PC-3 (cell line): ENCODE measurements at regions not wholly inside any gene's neighbourhood (a gene's known extent, or its start where the extent isn't known, plus 50 kb on each side); places are given as distances from the start of the nearest gene placed in this dataset.

Source experiments
- ATAC-seq: fragments of 200-7000 bp; cut with Tn5 transposase; 2 replicates; pipeline ENCODE4 v1.9.1; 2020; ENCODE audit warnings: mild to moderate bottlenecking, moderate library complexity
- BruUV-seq: library from RNA; stranded (reverse); fragments of 400-500 nt; replicated peaks from 2 replicates; lab custom pipeline; 2021; lab: Mats Ljungman, UMichigan
- CTCF ChIA-PET: fragments of 300-600 bp; sonication (Branson Sonifier 250); formaldehyde crosslinking; loops from one replicate; lab custom pipeline; 2022; ENCODE audit warnings: antibody characterized with exemption; lab: Charles Lee
- POLR2A ChIA-PET: fragments of 300-600 bp; sonication (Branson Sonifier 250); formaldehyde crosslinking; loops from one replicate; lab custom pipeline; 2022; ENCODE audit warnings: antibody characterized with exemption; ENCODE audit not compliant: unreplicated experiment; lab: Charles Lee
- DNase-seq: peaks from one replicate; pipeline ENCODE4 v3.0.0-alpha.2; 2015
- H2AFZ ChIP-seq: fragments of 300-600 bp; sonication (generic); 2 replicates; pipeline ENCODE4 v1.6.0; 2016; ENCODE audit warnings: antibody characterized with exemption, low read length
- H3F3A ChIP-seq: fragments of 300-600 bp; sonication (generic); one replicate; pipeline ENCODE4 v1.6.0; 2017; ENCODE audit warnings: antibody characterized with exemption, low read length, control low read depth, mild to moderate bottlenecking; ENCODE audit not compliant: unreplicated experiment
- H3K27ac ChIP-seq: fragments of 300-600 bp; sonication (generic); 2 replicates; pipeline ENCODE4 v1.5.1; 2016; ENCODE audit warnings: mild to moderate bottlenecking, low read length
- H3K27me3 ChIP-seq: fragments of 300-600 bp; sonication (generic); 2 replicates; pipeline ENCODE4 v1.6.1; 2016; ENCODE audit warnings: low read length, mixed read lengths
- H3K36me3 ChIP-seq: fragments of 300-600 bp; sonication (generic); 2 replicates; pipeline ENCODE4 v1.6.1; 2016; ENCODE audit warnings: low read depth, mixed run types, low read length, mixed read lengths
- H3K4me1 ChIP-seq: fragments of 300-600 bp; sonication (generic); 2 replicates; pipeline ENCODE4 v1.5.1; 2016; ENCODE audit warnings: low read length; ENCODE audit not compliant: insufficient read depth
- H3K4me2 ChIP-seq: fragments of 300-600 bp; sonication (generic); 2 replicates; pipeline ENCODE4 v1.6.0; 2016; ENCODE audit warnings: low read length
- H3K4me3 ChIP-seq: fragments of 300-600 bp; sonication (generic); 2 replicates; pipeline ENCODE4 v1.5.1; 2016; ENCODE audit warnings: mild to moderate bottlenecking, low read length, mixed read lengths
- H3K79me2 ChIP-seq: fragments of 300-600 bp; sonication (generic); 2 replicates; pipeline ENCODE4 v1.6.1; 2017; ENCODE audit warnings: low read length, mixed read lengths
- H3K9ac ChIP-seq: fragments of 300-600 bp; sonication (generic); 2 replicates; pipeline ENCODE4 v1.6.0; 2016; ENCODE audit warnings: mild to moderate bottlenecking, low read length
- H3K9me2 ChIP-seq: fragments of 300-600 bp; sonication (generic); replicated peaks from 2 replicates; pipeline ENCODE4 v1.6.1; 2016; ENCODE audit warnings: mixed run types, low read length, mixed read lengths
- H3K9me3 ChIP-seq: fragments of 300-600 bp; sonication (generic); 2 replicates; pipeline ENCODE4 v1.6.1; 2016; ENCODE audit warnings: low read length, mixed read lengths
- H4K20me1 ChIP-seq: fragments of 300-600 bp; sonication (generic); 2 replicates; pipeline ENCODE4 v1.6.1; 2016; ENCODE audit warnings: low read length, mixed read lengths
- EZH2 ChIP-seq: fragments of 300-600 bp; sonication (generic); IDR thresholded peaks from one replicate; pipeline ENCODE4 v1.6.1; 2017; ENCODE audit warnings: antibody characterized with exemption, mild to moderate bottlenecking, low read length; ENCODE audit not compliant: unreplicated experiment
- EZH2phosphoT487 ChIP-seq: fragments of 300-600 bp; sonication (generic); IDR thresholded peaks from 2 replicates; pipeline ENCODE4 v1.6.1; 2018; ENCODE audit warnings: mild to moderate bottlenecking, antibody characterized with exemption, low read length, borderline replicate concordance
- intact Hi-C: fragments of 100-400 bp; cut with micrococcal nuclease; formaldehyde crosslinking; loops from 2 replicates; pipeline ENCODE4 v1.9.0; 2023
- TF ChIP-seq, protein P1 (sequence below): fragments of 300-600 bp; sonication (generic); conservative IDR thresholded peaks from 2 replicates; pipeline ENCODE4 v1.5.1; 2017; ENCODE audit warnings: antibody characterized with exemption, low read depth, mild to moderate bottlenecking, low read length

DNA sequence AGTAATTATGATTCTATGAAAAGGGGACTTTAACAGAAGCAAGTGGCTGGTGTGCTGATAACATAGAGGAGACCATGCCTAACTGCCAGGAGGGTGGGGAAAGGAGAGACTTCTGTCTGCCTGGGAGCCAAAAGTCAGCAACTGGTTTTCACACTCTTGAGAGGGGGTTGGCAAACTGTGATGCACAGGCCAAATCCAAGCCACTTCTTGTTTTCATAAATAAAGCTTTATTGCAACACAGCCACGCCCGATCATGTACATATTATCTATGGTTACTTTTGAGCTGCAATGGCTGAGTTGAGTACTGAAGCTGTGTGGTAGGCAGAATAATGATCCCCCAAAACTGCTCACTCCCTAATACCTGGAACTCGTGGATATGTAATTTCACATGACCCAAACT is 208.4 kb downstream of the LNPK start:
- TF ChIP-seq EZH2: no peak
- ChIA-PET POLR2A (no interaction called here), CTCF (no interaction called here)
- Histone ChIP-seq H3F3A (no peaks in the 10 kb centered on the region), H3K27ac (no peak overlapping the region), H3K4me2 (no peak overlapping the region), H3K9me3 (peaks cover 3% of the 10 kb centered on the region; the same call in 1 of the 2 replicates), H3K9me2 (no peaks in the 10 kb centered on the region), H3K36me3 (no peaks in the 10 kb centered on the region), H3K79me2 (no peaks in the 10 kb centered on the region), H3K4me1 (no peaks in the 10 kb centered on the region), H2AFZ (no peak overlapping the region), H3K4me3 (no peak overlapping the region), H3K9ac (no peak overlapping the region), H3K27me3 (peaks cover 7% of the 10 kb centered on the region; the same call in 1 of the 2 replicates), H4K20me1 (no peaks in the 10 kb centered on the region)
- ATAC-seq: no peak
- intact Hi-C loops: no loop called here
- BruUV-seq: no TSS peak
- no peak for DNase-seq

DNA sequence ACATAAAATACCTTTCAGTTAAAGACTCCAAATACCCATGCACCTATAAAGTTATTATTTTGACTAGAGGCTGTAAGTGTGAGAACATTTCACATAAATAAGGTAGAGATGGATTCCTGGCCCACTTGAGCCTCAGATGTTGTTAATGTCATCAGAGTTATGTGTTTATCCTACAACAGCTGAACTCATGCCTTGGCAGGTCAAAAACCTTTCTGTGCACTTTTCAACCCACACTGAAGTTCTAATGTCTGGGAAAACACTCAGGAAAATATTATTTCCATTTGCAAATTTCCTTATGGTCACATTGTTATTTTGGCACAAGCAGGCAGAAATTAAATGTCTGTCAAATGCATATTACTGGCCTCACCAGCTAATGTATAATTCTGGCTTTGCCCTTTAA is 209.2 kb downstream of the LNPK start:
- ATAC-seq (no peak), DNase-seq (no peak)
- Histone ChIP-seq H4K20me1 (no peaks in the 10 kb centered on the region), H2AFZ (no peak overlapping the region), H3K9ac (no peak overlapping the region), H3K79me2 (no peaks in the 10 kb centered on the region), H3K4me1 (no peaks in the 10 kb centered on the region), H3K4me2 (no peak overlapping the region), H3F3A (no peaks in the 10 kb centered on the region), H3K27me3 (peaks cover 11% of the 10 kb centered on the region; the same call in 1 of the 2 replicates), H3K4me3 (no peak overlapping the region), H3K36me3 (no peaks in the 10 kb centered on the region), H3K27ac (no peak overlapping the region), H3K9me2 (no peaks in the 10 kb centered on the region), H3K9me3 (peaks cover 3% of the 10 kb centered on the region; the same call in 1 of the 2 replicates)
- CTCF ChIA-PET: no interaction called here
- TF ChIP-seq EZH2phosphoT487 (no peak), EZH2 (no peak)
- TF ChIP-seq, protein P1, sequence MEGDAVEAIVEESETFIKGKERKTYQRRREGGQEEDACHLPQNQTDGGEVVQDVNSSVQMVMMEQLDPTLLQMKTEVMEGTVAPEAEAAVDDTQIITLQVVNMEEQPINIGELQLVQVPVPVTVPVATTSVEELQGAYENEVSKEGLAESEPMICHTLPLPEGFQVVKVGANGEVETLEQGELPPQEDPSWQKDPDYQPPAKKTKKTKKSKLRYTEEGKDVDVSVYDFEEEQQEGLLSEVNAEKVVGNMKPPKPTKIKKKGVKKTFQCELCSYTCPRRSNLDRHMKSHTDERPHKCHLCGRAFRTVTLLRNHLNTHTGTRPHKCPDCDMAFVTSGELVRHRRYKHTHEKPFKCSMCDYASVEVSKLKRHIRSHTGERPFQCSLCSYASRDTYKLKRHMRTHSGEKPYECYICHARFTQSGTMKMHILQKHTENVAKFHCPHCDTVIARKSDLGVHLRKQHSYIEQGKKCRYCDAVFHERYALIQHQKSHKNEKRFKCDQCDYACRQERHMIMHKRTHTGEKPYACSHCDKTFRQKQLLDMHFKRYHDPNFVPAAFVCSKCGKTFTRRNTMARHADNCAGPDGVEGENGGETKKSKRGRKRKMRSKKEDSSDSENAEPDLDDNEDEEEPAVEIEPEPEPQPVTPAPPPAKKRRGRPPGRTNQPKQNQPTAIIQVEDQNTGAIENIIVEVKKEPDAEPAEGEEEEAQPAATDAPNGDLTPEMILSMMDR: no peak
- intact Hi-C loops: no loop called here
- POLR2A ChIA-PET: no interaction called here
- BruUV-seq: no TSS peak

DNA sequence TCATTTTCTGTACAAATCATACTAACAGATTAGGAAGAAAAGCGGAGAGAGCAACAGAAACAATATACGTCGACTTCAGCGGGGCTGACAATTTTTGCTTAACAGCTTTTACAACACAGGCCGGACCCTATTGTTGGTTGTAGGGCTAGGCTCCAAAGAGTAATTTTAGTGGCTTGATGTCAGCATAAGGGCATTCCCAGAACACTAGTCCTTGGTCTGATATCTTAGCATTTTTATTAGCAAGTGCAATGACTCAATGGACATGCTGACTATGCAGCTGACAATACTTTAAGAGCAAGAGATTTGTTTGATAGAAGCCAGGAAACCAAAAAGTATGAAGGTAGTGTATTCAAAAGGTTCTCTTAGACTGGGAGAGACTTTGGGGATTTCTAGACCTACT is 209.9 kb downstream of the LNPK start:
- Histone ChIP-seq H3K4me2 (no peak overlapping the region), H3K4me1 (no peaks in the 10 kb centered on the region), H4K20me1 (no peaks in the 10 kb centered on the region), H3K27ac (no peak overlapping the region), H3K9me3 (peaks cover 3% of the 10 kb centered on the region; the same call in 1 of the 2 replicates), H3K27me3 (peaks cover 18% of the 10 kb centered on the region), H3F3A (no peaks in the 10 kb centered on the region), H3K79me2 (no peaks in the 10 kb centered on the region), H2AFZ (no peak overlapping the region), H3K36me3 (no peaks in the 10 kb centered on the region), H3K9me2 (no peaks in the 10 kb centered on the region), H3K4me3 (no peak overlapping the region), H3K9ac (no peak overlapping the region)
- ChIA-PET POLR2A (no interaction called here), CTCF (no interaction called here)
- no TSS peak for BruUV-seq
- intact Hi-C loops: no loop called here
- DNase-seq (no peak), ATAC-seq (no peak)
- TF ChIP-seq EZH2phosphoT487 (no peak), EZH2 (no peak)
- TF ChIP-seq, protein P1: no peak
